Fibroblast of villous mesenchyme (primary cell): ENCODE measurements at regions not wholly inside any gene's neighbourhood (a gene's known extent, or its start where the extent isn't known, plus 50 kb on each side); places are given as distances from the start of the nearest gene placed in this dataset.

ENCODE experiments used
- DNase-seq: peaks from one replicate; pipeline ENCODE4 v3.0.0-alpha.2; 2010; ENCODE audit warnings: low read depth
- H3K4me3 ChIP-seq: 2 replicates; pipeline ENCODE4 v1.5.1; 2011; ENCODE audit warnings: low read depth, mild to moderate bottlenecking, low read length
- CTCF ChIP-seq: IDR thresholded peaks from 2 replicates; pipeline ENCODE4 v1.5.1; 2012; ENCODE audit warnings: low read depth, mild to moderate bottlenecking, low read length; ENCODE audit not compliant: insufficient read depth

GRCh38 chr12:77152623-77153193 is 87.3 kb upstream of the E2F7 start:
- peak; percentile 65 for TF ChIP-seq CTCF

GRCh38 chr12:77151030-77151429 is 85.7 kb upstream of the E2F7 start:
- no peak overlapping the region for H3K4me3 ChIP-seq
- TF ChIP-seq CTCF: no peak
- no peak for DNase-seq

More at GRCh38 chr12:77152623-77153193, 87.3 kb upstream of the E2F7 start:
- H3K4me3 ChIP-seq: no peak overlapping the region
- DNase-seq: peak; percentile 51

GRCh38 chr12:77133566-77133965 is 68.2 kb upstream of the E2F7 start:
- H3K4me3 ChIP-seq: no peak overlapping the region
- TF ChIP-seq CTCF: no peak
- DNase-seq: peak; percentile 68

GRCh38 chr12:77131977-77132490 is 66.7 kb upstream of the E2F7 start:
- H3K4me3 ChIP-seq: no peak overlapping the region
- DNase-seq: no peak
- TF ChIP-seq CTCF: no peak

- H3K4me3 ChIP-seq: no peak overlapping the region
- DNase-seq: no peak
- no peak for TF ChIP-seq CTCF
These were observed 64.8 kb upstream of the E2F7 start for GRCh38 chr12:77130193-77130592.

GRCh38 chr12:77124767-77125166 is 59.4 kb upstream of the E2F7 start:
- TF ChIP-seq CTCF: no peak
- H3K4me3 ChIP-seq: no peak overlapping the region
- DNase-seq: no peak

GRCh38 chr12:77122661-77123060 is 57.3 kb upstream of the E2F7 start:
- no peak overlapping the region for H3K4me3 ChIP-seq
- DNase-seq: no peak
- no peak for TF ChIP-seq CTCF
